Middle frontal gyrus (tissue), 1 donor: ENCODE measurements at regions not wholly inside any gene's neighbourhood (a gene's known extent, or its start where the extent isn't known, plus 50 kb on each side); places are given as distances from the start of the nearest gene placed in this dataset.
A peak's percentile ranks its signal among the peaks of the same experiment; 100 is the strongest.

ENCODE experiments used
- DNase-seq: peaks from one replicate; pipeline ENCODE4 v3.0.0-alpha.2; 2015; ENCODE audit warnings: low spot score; ENCODE audit errors: extremely low spot score

DNA sequence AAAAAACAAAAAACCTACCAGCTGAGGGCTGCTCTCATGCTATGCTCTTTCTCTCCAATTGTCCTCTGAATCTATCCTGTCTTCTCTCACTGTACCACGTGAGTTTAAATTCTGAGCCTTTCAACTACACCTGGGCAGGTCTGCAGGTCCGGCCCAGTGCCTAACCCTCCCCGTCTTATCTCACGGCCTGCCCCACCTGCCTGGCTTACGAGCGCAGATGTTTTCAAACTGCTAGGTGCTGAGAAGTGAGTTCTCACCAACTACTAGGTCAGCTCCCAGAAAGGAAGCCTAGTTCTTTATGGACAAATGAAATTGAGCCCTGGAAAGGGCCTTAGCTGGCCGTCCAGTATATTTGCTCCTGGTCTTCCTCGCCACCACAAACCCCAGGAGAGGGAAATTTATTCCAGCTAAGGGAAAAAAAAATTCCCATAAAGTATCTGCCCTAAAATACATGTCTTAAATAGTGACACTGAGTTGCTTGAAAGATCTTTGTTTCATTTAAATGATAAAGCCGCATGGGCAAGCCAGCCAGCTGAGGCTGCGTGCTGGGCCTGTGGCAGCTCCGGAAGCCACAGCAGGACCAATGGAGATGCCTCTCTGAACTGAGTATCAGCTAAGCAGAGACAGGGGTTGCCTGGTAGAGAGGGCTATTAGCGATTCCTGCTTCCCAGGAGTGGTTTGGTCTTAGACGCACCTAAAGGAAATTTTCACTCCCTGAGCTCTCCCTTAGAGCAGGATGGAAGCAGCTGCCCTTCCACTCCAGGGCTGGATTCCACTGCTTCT, 92.5 kb upstream of the NCK2 start:
- DNase-seq, result no peak

DNA sequence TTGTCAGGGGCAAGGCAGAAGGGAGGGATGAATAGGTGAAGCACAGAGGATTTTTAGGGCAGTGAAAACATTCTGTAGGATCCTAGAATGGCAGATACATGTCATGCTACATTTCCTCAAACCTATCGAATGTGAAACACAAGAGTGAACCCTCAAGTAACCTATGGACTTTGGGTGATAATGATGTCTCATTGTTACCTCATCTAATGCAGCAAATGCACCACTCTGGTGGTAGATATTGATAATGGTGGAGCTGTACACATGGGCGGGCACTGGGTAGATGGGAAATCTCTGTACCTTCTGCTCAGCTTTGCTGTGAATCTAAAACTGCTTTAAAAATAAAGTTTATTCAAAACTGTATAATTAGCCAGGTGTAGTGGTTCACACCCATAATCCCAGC, 95.2 kb upstream of the NCK2 start:
- DNase-seq, result no peak

DNA sequence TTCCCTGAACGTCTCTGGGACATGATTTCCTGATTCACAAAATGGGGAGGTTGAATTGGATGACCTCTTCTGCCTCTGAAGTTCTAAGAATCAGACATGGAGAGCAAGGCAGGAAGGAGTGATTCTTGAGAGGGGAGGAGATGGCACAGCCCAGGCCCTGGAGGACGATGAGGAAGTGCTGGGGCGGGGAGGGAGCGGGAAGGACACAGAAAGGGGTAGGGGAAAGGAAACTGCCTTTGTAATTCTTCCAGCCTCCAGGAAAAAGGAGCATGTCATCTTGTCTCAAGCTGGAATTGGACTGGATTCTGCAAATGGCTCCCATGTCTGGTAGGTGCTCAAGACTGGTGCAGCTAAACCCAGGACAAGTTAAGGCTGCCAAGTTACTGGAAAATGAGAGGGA, 97.0 kb upstream of the NCK2 start:
- DNase-seq, result no peak

DNA sequence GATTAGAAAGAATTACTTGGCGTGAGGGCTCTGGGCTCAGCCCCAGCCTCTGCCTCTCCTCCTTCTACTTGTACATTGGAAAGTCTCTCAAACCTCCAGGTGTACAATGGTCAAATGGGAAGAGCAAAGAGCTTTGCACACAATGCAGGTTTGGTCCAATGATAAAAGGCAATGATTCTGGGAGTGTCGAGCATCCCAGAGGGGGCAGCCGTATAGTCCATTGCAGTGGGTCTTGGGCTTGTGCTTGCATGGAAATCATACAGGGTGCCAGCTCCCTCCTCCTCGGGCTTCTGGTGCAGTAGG, 98.0 kb upstream of the NCK2 start:
- DNase-seq, result no peak

DNA sequence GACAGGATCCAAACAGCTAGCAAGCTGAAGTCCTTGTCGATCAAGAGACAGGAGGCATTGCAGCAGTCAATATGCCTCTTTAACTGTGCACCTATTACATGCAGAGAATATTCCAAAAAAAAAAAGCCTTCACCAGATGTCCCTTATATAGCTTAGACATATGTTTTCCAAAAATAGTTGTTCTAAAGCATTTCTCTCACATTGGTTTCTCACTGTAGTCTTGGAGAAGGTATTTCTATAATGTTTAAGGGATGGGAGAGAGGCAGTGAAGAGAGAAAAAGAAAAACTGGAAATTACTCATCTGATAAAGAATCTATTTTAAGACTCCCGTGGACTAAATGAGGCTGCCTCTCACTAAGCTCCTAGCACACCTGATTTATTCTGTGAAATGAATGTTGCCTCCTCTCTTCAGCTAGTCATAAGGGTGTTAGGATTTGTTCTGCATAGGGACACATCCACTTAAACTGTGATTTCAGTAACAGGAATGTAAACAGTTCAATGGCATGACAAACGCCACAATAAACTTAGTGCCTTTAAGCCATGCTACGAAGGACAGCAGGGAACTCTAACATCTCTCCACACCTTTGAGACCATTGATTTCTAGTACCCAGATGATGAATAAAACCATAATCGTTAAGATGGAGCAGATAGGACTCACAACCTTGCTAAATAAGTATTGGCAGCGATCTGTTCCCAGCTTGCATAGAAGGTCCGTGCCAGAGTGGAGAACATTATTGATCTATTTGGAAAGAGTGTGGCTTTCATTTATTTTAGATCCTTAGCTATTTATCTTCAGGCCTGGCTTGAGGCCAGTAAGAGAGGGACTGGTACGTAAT, 98.6 kb upstream of the NCK2 start:
- no peak for DNase-seq

DNA sequence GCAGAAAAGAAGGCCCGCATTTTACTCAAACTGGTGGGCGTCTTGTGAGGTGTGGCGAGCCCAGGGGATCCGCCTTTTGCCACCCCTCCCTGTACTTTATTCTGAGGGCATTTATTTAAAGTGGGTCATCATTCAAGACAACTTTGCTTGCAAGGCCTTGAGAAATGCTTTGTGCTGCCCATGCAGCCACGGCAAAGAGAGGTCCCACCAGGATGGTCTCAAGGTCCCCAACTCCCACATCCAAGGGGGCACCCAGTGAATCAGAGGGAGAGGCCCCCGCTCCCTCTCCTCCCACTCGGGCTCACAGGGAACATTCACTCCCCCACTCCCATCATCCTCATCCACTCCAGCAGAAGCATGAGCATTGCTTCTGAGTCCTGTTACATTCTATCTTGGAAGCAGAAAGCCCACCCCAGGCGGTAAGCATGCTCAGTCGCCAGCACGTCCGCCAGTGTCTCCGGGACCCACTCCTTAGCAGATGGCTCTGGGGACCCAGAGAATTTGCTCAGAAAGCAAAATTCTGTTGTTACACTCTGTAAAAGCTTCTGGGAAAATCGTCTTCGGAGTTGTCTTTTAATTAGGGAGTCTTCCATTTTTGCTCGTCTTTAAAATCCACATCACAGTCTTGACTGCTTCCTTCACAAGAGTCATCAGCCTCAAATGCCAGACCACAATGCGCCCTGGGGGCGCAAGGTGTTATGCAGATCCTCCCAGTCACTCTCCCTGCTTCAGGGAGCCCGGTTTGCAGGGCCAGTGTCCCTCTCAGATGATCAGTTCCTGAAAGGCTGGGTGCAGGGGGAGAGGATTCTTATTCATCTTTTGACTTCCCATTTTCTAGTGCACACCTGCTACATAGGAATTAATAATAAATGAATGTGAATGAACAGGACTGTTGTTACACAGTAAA, 99.4 kb upstream of the NCK2 start:
- no peak for DNase-seq

DNA sequence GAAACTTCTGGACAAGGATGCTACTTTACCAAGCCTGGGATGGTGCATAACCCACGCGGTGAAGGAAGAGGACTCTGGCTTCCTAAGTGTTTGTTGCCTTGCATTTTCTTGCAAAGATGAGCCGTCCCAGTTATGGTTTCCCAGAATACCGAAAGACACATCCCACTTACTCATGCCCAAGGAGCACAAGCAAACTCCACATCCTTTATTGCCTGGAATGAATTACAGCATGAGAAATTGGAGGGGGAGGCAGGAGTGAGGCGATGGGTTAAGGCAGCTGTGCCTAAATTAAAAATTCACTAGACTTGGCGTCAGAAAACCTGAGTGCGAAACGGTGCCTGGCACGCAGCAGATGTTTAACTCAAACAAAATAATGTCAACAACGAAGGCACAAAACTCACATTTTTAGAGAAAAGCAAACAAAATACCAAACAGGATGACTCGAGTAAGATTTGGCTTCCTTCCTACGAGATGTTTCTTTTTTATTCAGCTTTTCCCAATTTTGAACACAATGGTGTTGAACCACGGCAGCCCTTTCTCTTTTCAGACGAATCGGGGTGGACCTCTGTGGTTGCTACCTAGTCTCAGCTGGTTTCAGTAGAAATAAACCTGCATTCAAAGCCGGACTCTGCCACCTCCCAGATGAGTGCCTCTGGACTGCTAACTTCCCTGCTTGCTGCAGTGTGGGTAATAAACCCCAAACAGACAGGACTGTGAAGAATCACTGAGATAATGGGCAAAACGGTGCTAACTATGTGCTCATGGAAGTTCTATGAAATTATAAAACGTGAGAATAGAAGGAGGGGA, 100.3 kb upstream of the NCK2 start:
- DNase-seq, result no peak

DNA sequence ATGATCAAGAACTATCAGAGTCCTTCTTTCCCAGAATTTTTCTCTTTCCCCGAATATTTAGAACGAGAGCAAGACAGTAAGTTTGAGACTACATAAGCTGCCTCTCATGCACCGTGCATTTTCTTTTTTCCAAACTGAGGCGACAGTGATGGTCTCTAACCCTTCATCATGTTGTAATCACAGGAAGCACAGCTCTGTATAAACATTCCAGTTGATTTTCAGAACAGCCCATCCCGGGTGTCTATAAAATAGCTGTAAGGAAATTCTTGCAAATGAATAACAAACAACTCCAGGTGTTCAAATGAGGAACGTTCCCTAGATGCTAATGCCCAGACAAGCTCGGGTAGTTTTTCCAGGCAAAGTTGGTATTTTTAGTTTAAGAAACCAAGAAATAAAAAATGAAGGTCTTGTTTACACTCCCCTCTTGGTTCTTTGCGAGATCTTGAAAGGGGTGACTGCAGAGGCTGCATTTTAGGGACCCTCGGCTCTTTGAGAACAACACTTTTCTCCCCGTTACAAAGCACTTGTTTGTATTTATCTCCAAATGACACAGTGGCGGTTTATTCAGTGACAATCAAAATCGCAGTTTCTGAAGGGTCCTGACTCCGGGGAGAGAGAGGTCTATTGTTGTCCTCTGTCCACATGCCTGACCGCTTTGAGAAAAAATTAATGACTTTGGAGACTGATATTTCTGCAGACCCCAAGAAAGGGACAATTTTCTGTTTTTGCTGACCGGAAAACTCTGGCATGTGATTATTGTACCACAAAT, 101.1 kb upstream of the NCK2 start:
- no peak for DNase-seq

DNA sequence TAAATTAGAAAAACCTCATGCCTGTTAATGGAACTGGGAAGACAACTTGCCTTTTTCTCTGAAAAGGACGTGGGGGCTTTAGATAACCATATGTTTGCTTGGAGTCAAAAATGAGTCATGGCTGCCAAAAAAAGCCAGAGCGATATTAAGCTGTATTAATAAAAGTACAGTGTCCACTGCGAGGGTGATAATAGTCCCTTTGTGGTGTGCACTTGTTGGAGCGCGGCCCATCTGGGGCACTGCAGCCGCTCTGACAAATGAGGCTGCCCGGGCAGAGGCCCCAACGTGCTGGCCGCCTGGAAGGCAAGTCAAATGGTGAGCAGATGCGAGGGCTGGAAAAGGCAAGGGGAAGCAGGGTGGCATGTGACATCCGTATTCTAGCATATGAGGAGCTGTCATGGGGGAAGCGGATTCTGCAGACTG, 103.3 kb upstream of the NCK2 start:
- peak; percentile 59 for DNase-seq

DNA sequence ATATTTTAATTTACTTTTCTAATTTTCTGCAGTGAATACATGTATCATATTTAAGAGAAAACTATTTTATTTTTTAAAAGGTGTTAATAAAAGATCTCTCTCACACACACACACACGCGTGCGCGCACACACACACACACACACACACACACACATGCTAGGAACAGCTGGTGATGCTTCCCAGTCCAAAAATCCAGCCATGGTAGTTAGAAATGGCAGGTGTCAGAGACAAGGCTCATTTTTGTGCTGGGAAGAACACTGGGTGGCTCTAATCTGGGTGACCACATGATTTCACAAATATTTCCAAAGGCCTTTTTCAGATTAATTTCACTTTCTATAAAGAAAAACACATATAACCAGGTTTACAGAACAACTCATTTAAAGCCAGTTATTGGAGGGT, 104.5 kb upstream of the NCK2 start:
- DNase-seq, result no peak

DNA sequence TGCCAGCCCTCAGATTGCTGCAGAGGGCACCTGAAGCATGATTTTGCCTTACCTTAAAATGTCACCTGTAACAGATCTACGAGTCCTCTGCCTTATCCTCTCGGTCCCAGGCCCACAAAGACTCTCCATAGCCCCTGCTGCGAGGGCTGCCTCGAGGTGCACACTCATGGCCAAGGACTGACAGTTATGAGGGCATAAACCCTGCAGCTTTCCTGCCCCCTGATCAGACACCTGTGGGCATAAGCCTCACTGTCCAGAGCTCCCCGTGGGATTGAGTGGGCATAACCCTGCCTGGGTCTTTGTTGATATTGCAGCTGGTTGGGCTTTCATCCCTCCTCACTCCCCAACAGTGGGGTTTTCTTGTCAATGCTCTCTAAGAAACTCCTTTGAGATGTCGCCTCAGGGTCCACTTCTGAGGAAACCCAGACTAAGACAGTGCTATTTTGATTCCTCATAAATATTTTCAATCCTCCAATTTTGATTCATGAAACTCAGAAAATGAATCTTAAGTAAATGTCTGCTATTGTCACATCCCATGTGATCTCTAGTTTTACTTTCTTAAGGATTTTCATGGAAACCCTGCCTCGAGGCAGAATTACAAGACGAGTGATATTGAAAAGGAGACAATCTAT, 108.5 kb upstream of the NCK2 start:
- no peak for DNase-seq

DNA sequence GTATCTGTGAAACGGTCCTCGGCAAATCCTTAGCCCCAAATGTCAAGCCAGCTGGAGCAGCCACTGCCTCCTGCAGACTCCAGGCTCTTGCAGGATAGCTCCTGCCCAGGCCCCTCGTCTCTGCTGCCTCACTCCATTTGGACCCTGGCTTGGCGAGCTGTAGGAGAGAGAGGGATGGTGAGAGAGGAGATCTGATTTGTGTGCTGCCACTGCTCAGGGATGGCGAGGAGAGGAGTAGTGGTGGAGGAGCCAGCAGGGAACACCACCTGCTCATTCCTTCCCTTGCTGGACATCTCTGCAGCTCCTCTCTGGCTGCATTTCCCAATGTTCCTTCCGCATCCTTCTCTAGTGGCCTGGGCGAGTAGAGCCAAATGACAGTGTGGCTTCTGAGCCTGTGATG, 109.1 kb upstream of the NCK2 start:
- no peak for DNase-seq

DNA sequence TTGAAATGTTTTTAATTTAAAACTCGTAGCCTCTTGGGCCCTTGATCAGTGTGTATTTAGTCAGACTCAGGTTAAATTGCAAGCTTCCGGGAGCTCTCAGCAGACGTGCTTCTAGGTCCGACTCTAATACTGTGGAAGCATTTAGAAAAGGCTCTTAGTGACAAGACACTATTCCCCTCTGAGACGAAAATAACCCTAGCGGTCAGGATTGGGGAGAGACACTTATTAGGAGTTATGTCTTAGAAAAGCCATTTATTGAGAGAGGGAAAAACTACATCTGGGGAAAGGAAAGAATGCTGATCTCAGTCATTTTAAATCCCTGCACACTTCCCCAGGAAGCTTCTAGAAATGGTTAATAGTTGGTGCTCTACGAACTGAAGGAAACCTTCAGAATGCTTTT, 110.5 kb upstream of the NCK2 start:
- DNase-seq, result no peak

DNA sequence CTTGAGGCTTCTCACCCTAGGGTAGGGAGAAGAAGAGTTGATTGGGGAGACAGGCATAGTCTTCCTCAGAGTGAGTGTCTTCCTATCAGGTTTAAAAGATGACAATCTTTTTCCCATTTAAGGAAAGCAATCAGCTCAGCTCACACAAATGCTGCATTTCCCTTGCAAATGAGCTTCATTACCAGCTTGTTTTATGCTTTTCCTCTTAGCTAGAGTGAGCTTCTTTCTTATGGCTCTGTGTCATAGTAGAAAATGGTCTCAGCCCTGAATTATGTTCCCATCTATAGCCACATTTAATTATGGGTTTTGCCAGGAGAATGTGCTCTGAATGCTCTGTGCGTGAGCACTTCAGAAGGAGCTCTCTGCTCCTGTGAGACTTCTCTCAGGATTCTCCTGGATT, 112.8 kb upstream of the NCK2 start:
- DNase-seq, result no peak

DNA sequence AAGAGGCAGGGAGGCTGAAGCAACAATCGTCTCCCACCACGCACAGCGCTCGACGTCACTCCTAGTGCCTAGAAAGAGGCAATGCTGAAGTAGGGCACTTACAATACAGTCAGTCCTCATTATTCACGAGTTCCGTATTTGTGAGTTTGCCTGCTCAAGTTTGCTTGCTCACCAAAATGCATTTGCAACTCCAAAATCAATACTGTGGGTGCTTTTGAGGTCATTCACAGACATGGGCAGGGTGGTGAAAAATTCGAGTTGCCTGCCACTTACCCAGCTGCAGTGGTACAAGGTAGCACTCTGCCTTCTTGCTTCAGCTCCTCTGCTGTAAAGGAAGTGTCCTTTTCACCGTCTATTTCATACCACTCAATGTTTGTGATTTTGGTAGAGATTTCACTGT, 113.7 kb upstream of the NCK2 start:
- DNase-seq, result no peak

DNA sequence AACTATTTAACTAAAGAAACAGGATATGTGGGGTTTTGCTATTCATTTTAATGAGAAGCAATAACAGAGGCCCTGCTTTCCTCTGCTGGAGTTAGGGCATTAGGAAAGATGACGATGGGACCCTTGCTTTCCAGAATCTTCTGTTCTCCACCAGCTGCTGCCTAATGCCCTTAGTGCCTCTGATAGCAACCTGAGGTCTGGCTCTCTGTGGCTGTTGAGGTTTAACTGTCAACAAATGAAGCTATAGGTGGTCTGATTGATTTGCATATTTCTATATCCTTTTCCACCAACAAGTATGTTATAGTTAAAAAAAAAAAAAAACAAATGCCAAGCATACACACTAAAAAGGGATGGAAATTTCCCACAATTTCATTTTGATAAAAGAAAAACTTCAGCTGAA, 115.1 kb upstream of the NCK2 start:
- no peak for DNase-seq

DNA sequence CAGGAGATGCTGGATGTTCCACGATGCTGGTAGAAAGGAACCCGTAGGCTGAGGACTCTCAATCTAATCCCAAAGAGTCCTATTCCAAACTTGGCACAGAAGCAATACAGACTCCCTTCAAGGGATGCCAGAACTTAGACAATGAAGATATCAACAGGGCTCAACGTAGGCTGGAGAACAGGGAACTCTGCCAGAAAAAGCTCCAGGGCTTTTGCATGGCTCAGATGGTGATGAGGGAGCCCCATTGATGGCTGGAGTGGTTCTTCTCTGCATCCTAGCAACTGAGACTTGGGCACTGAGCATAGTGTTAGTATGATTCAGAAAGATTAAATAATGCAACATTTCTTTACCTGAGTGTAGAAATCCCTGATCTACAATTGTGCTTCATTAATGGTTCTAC, 117.2 kb upstream of the NCK2 start:
- peak; percentile 51 for DNase-seq

DNA sequence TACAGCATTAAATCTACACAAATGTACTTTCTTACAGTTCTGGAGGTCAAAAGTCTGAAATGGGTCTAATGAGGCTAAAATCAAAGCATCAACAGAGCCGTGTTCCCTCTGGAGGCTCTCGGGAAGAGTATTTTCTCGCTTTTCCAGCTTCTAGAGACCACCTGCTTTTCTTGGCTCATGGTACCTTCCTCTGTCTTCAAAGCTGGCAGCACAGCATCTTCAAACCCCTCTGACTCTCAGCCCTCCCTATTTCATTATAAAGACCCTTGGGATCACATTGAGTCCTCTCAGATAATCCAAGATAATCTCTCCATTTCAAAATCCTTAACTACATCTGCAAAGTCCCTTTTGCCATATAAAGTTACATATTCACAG, 117.8 kb upstream of the NCK2 start:
- no peak for DNase-seq

DNA sequence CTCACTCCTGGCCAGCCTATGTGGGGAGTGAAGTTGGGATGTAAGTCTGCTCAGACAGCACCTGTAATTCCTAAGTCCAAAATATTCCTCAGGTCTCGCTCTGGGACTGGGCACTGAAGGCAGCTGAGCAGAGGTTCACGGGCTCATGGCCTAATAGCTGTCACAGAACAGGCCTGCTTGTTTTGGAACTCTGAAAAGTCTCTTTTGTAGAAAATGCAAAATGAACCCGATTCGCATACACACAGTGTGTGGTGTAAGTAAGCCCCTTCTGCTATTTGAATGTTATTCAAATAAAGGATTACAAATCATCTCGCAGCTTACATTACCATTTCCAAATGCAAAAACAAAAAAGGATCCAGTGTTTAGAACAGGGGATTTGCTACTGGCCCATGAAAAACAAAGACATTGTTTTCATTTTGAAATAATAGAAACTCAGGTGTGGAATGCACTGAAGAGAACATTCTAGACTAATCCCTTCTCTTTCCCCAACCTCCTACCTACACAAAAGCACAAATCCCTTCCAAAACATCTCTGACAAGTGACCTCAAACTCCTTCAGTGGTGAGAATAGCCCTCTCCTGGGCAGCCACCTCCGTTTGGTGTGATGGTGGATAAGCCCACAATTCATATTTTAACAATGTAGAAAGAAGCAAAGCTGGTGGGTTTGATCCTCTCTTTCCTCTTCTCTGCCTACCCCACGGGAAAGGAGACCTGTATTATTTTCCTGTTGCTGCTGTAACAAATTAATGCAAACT, 118.3 kb upstream of the NCK2 start:
- DNase-seq, result no peak
